Keratinocyte (primary cell): ENCODE measurements at regions not wholly inside any gene's neighbourhood (a gene's known extent, or its start where the extent isn't known, plus 50 kb on each side); places are given as distances from the start of the nearest gene placed in this dataset.

Experiments
- EZH2 ChIP-seq: IDR thresholded peaks from one replicate; pipeline ENCODE4 v1.6.1; 2012; ENCODE audit warnings: inconsistent platforms, mild to moderate bottlenecking, low read length, moderate library complexity
- TF ChIP-seq, protein P1 (sequence below), 3 experiments: IDR thresholded peaks in 1 of 3; conservative IDR thresholded peaks in 1 of 3; optimal IDR thresholded peaks in 1 of 3; 2 replicates in 2 of 3; 3 replicates in 1 of 3; pipeline versions ENCODE3 to v1.5.1; 2011; ENCODE audit warnings: low read length in 3 of 3, mild to moderate bottlenecking in 3 of 3, moderate library complexity in 2 of 3, control low read depth in 1 of 3, inconsistent platforms in 1 of 3; ENCODE audit not compliant: insufficient read depth in 2 of 3; ENCODE audit errors: extremely low read depth in 1 of 3

DNA sequence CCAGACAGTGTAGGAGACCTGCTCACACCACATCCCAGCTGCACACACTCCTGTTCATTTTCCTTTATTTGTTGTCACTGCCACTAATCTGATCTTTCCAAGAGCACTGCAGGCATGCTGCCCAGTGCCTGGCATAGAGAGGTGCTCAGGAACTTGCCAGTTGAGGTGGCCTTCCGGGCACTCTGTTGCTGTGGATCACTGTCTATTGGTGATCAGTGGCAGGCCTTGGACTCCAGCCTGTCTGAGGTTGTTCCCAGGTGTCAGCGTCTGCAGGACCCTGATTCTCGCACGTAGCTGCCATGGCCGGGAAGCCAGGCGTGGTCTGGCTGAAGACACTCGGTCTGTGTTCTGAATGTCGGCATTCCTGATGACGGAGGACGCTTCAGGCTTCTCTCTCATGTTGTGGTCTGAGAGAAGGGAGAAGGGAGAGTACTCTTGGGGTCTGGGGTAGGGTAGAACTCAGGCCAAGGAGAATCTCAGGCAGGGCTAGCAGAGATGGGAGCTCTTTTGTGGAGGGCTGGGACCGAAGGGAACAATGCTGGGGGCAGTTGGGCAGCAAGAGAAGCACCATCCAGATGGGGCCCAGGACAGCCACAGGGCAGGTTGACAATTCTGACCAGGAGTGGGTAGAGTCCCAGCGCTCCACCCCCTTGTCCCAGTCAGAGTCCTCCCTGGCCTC is 240.9 kb downstream of the MYCN start:
- TF ChIP-seq, protein P1, sequence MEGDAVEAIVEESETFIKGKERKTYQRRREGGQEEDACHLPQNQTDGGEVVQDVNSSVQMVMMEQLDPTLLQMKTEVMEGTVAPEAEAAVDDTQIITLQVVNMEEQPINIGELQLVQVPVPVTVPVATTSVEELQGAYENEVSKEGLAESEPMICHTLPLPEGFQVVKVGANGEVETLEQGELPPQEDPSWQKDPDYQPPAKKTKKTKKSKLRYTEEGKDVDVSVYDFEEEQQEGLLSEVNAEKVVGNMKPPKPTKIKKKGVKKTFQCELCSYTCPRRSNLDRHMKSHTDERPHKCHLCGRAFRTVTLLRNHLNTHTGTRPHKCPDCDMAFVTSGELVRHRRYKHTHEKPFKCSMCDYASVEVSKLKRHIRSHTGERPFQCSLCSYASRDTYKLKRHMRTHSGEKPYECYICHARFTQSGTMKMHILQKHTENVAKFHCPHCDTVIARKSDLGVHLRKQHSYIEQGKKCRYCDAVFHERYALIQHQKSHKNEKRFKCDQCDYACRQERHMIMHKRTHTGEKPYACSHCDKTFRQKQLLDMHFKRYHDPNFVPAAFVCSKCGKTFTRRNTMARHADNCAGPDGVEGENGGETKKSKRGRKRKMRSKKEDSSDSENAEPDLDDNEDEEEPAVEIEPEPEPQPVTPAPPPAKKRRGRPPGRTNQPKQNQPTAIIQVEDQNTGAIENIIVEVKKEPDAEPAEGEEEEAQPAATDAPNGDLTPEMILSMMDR (optimal IDR thresholded peaks at IDR 0.05 in 1 of 3, IDR thresholded peaks at IDR 0.05 in 1 of 3, conservative IDR thresholded peaks at IDR 0.05 in 1 of 3; ENCODE audit: extremely low read depth in 1 of 3, insufficient read depth in 2 of 3, low read length in 3 of 3) = no peak
- no peak for TF ChIP-seq EZH2
